NCI-H345 (cell line): ENCODE measurements at regions not wholly inside any gene's neighbourhood (a gene's known extent, or its start where the extent isn't known, plus 50 kb on each side); places are given as distances from the start of the nearest gene placed in this dataset.
"Not testable (repeated sequence)": the region's sequence is repeated elsewhere in the genome, so short reads cannot be mapped to it uniquely, and the experiment has no call there.

Experiments used
- DNase-seq: peaks from one replicate; lab custom pipeline; 2025; lab: John Stamatoyannopoulos, UW

- DNase-seq, result no peak
Observed at GRCh38 chr3:102332934-102333333, 101.9 kb upstream of the ZPLD1 start.

- no peak for DNase-seq
Observed at GRCh38 chr3:102336130-102336529, 98.7 kb upstream of the ZPLD1 start.

- DNase-seq, result no peak
Observed at GRCh38 chr3:102339671-102340070, 95.1 kb upstream of the ZPLD1 start.

- DNase-seq, result no peak
Observed at GRCh38 chr3:102346897-102347296, 87.9 kb upstream of the ZPLD1 start.

- no peak for DNase-seq
Observed at GRCh38 chr3:102348904-102349303, 85.9 kb upstream of the ZPLD1 start.

GRCh38 chr3:102353148-102353547, 81.7 kb upstream of the ZPLD1 start:
- DNase-seq, result no peak

- no peak for DNase-seq
Observed at GRCh38 chr3:102353805-102354204, 81.0 kb upstream of the ZPLD1 start.

- no peak for DNase-seq
Observed at GRCh38 chr3:102354818-102355515, 79.8 kb upstream of the ZPLD1 start.

- no peak for DNase-seq
Observed at GRCh38 chr3:102356506-102356905, 78.3 kb upstream of the ZPLD1 start.

GRCh38 chr3:102357313-102357712, 77.5 kb upstream of the ZPLD1 start:
- not testable (repeated sequence) for DNase-seq

GRCh38 chr3:102360183-102360860, 74.5 kb upstream of the ZPLD1 start:
- DNase-seq, result no peak

- no peak for DNase-seq
Observed at GRCh38 chr3:102361101-102361500, 73.7 kb upstream of the ZPLD1 start.

GRCh38 chr3:102366116-102366515, 68.7 kb upstream of the ZPLD1 start:
- not testable (repeated sequence) for DNase-seq

- no peak for DNase-seq
Observed at GRCh38 chr3:102374863-102375634, 59.8 kb upstream of the ZPLD1 start.

- no peak for DNase-seq
Observed at GRCh38 chr3:102378216-102378615, 56.6 kb upstream of the ZPLD1 start.

GRCh38 chr3:102382201-102382600, 52.6 kb upstream of the ZPLD1 start:
- DNase-seq, result not testable (repeated sequence)
